B cell (primary cell): ENCODE measurements at regions not wholly inside any gene's neighbourhood (a gene's known extent, or its start where the extent isn't known, plus 50 kb on each side); places are given as distances from the start of the nearest gene placed in this dataset.

Experiments used
- CTCF ChIP-seq: fragments of 200-600 bp; IDR thresholded peaks from one replicate; pipeline ENCODE4 v1.8.0; 2022; ENCODE audit warnings: antibody characterized with exemption, mild to moderate bottlenecking
- EZH2 ChIP-seq: IDR thresholded peaks from 2 replicates; pipeline ENCODE4 v1.6.1; 2012; ENCODE audit warnings: borderline replicate concordance, low read depth, mild to moderate bottlenecking, moderate library complexity, low read length; ENCODE audit not compliant: insufficient read depth, poor library complexity, severe bottlenecking

DNA sequence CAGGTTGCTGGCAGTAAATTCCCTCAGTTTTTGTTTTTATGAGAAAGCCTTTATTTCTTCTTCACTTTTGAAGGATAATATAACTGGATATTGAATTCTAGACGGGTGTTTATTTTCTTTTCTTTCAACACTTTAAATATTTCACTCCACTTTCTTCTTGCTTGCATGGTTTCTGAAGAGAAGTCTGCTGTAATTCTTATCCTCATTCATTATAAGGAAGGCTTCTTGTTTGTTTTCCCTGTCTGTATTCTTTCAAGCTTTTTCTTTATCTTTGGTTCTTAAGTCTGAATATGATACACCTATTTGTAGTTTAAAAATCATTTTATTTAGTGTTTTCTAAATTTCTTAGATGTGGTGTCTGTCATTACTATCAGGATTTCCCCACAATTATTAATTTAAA lies 1054.3 kb downstream of the TLE1 start:
- no peak for TF ChIP-seq CTCF
- TF ChIP-seq EZH2, result no peak
